SHP77 (cell line): ENCODE measurements at regions not wholly inside any gene's neighbourhood (a gene's known extent, or its start where the extent isn't known, plus 50 kb on each side); places are given as distances from the start of the nearest gene placed in this dataset.
"Not testable (repeated sequence)": the region's sequence is repeated elsewhere in the genome, so short reads cannot be mapped to it uniquely, and the experiment has no call there.

Source experiments
- DNase-seq, 2 experiments: peaks; one replicate each; lab custom pipeline; 2025; lab: John Stamatoyannopoulos, UW

DNA sequence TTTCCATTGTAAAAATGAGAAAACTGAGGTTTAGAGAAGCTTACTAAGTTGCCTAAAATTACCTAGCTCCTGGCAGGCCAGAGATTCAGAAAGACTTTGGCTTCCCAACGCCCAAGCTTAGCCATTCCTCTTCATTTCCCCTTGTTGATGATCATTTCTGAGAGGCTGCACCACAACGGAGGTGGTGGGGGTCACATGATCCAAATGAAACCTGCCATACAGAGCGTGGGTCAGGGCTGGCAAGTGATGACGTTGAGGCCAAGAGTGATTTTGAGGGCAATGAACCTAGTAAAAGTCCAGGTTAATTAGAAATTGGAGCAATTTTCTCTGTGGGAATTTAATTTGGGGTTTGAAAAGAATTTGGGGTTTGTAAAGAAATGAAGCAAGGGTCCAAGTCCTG lies 109.9 kb downstream of the TMEM182 start:
- DNase-seq: no peak

DNA sequence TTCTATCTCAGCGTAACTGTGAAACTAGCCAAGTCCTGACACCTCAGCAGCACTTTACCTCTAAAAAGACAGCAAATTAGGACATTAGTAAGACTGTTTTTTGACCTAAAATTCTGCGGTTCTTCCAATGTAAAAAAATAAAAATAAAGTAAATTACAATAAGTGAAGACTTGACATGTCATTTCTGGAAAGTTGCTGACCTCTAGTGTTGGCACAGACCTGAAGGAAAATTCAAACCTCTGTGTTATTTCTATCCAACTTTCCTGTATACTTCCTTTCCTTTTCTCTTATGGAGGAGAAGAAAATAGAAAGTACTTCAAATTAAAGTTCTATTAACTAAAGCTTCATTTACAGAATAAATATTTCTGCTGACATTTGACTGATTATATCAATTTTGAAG lies 110.6 kb downstream of the TMEM182 start:
- DNase-seq: no peak

- DNase-seq: not testable (repeated sequence)
Observed at GRCh38 chr2:102879513-102879912, 117.7 kb downstream of the TMEM182 start.

- no peak for DNase-seq
Observed at GRCh38 chr2:102880731-102881130, 118.9 kb downstream of the TMEM182 start.

- DNase-seq: no peak
Observed at GRCh38 chr2:102886216-102886893, 124.5 kb downstream of the TMEM182 start.

GRCh38 chr2:102888514-102888913 lies 126.7 kb downstream of the TMEM182 start:
- DNase-seq: no peak

- no peak for DNase-seq
Observed at GRCh38 chr2:102891296-102891695, 129.5 kb downstream of the TMEM182 start.

GRCh38 chr2:102892698-102893310 lies 131.0 kb downstream of the TMEM182 start:
- no peak for DNase-seq

DNA sequence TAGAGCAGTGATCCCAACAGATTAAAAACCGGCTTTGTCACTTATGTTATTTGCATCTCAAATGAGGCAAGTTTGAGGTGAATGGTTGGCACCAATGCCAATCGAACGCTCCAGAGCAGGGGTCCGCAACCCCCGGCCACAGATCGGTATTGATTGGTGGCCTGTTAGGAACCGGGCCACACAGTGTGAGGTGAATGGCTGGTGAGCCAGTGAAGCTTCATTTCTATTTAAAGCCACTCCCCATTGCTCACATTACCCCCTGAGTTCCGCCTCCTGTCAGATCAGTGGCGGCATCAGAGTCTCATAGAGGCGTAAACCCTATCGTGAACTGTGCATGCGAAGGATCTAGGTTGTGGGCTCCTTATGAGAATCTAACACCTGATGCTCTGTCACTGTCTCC lies 132.0 kb downstream of the TMEM182 start:
- no peak for DNase-seq

DNA sequence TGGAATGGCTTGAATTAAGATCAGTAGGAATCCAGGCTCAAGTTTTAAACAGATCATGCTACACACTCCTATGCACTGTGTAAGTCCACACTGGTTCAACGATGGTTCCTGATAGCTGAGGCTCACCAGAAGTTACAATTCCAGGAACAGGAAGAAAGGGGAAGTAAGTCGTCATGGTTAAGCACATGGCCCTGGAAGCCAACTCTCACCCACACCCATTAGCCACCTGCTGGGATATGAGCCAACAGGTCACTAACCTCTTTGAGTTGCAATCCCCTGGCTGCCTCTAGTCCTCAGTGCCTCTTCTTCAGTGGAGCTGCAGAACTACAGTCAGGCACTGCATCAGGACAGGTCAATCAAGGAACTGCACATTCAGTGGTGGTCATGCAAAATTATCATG lies 133.5 kb downstream of the TMEM182 start:
- no peak for DNase-seq

DNA sequence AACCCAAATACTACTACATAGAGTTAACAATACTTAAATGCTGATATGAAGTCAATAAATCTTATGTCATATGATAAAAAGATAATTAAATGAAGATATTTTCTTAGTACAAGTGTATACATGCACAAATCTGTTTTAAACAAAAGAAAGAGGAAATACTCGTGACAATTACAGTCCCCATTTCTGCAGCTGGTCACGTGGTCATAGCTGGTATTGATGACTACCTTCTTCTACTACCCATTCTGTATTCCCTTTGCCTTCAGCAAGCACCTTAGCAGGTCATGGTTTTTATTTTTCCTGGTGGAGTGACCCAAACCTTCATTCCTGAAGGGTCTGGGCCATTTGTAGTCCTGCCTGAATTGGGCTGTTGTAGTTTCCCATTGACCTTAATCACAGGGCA lies 147.4 kb downstream of the TMEM182 start:
- DNase-seq: not testable (repeated sequence)

GRCh38 chr2:102910724-102911123 lies 148.9 kb downstream of the TMEM182 start:
- no peak for DNase-seq

DNA sequence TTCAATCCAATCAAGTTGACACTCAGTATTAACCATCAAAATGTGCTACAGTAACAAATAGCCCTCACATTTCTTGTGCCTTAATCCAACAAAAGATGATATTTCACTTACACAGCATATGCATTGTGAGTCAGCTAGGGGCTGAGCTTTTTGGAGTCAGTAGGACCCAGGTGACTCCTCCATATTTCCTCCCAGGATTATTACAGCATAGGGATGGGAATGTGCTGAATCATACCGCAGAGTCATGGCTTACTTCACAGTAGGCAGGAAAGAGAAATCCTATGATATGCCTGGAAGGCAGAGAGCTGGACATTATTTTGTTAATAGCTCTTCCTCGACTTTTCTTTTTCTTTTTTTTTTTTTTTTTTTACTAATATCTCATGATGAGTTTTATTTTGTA lies 153.3 kb downstream of the TMEM182 start:
- no peak for DNase-seq

DNA sequence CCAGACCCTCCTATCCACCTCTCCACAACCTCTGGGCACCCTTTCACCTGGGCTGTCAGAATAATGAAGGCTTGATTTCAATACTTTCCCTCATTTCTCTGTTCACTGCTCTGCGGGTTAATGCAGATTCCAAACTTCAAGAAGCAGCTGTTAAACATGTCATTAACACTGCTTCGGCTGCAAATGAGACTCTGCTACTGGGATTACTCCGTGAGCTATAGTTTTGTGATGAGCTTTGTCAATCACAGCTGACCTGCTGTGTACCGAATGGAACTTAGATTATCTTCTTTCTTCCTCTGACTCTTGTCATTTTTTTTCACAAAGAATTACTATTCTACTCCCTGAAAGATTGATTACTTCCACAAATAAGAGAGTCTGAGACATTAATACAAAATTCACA lies 160.5 kb downstream of the TMEM182 start:
- no peak for DNase-seq

DNA sequence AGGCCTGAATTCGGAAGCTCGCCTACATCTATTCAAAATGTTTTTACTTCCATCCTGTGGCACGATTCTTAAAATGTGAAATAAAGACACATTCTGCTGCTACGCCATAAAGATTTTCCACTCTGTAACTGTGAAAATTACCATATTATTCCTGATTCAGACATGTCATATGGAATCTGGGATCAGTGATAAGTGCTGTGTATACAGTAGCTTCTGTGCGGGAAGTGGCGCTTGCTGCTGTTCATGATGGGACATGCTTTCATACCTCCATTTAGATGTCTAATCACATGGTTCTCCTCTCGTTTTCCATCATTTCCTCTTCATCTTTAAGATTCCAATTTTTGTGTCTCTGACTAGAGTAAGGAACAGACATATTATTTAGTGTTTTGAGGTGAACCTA lies 163.2 kb downstream of the TMEM182 start:
- no peak for DNase-seq

- no peak for DNase-seq
Observed at GRCh38 chr2:102927854-102928267, 166.0 kb downstream of the TMEM182 start.

- no peak for DNase-seq
Observed at GRCh38 chr2:102929721-102930120, 167.9 kb downstream of the TMEM182 start.

DNA sequence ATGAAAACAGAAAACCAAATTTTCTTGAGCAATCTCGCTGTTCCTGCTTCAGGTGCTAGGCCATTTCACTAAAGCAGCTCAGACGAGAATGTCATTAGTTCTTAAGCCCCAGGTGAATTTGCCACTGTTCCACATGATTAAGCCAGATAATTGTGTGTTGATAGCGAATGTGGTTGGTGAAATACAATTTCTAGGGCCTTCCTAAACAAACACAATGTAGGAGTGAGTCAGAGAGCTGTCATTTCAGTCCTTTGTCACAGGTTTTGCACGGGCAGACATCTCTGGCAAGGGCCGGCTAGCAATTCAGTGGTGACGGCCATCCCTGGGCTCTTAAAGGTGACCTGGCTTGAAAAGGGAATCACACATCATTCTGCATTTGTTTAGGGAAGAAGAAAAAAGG lies 170.7 kb downstream of the TMEM182 start:
- DNase-seq: peak in 1 of 2 experiments; percentile 4

- no peak for DNase-seq
Observed at GRCh38 chr2:102939207-102939606, 177.4 kb downstream of the TMEM182 start.

DNA sequence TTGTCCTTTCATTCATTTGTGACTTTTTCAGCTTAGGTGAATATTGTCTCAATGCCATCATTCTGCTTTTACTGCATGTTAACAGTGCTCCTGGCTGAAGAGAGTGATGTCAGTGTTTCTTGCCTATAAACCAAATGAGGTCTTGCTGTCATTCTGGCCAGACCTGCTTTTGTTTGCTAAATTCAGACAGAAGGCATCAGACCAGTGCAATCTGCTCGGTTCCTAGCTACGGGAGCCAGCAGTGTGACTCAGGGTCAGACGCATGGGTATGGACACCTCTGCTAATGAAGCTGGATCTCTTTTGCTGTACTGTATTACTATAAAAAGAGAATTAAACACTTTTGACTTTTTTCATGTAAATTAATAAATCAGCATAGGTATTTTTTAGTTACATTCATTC lies 178.9 kb downstream of the TMEM182 start:
- no peak for DNase-seq

DNA sequence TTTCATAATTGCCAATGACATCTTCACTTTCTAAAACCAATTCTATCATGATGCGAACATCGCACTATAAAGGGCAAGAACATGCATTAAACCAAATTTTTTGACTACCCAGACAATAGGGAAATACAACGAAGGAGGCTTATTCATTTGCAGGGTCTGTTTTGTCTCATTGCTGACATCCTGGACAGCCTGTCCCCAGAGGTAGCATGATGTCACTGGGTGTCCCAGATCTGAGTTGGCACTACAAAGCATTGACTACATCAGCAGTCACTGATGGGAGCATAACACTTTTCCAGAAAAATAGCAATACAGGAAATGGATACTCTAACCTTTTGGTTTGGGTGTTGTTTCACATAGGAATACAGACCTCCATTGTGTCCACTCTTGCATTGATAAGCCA lies 180.3 kb downstream of the TMEM182 start:
- DNase-seq: no peak

- DNase-seq: no peak
Observed at GRCh38 chr2:102943251-102943650, 181.4 kb downstream of the TMEM182 start.

GRCh38 chr2:102950371-102950946 lies 188.6 kb downstream of the TMEM182 start:
- DNase-seq: no peak

DNA sequence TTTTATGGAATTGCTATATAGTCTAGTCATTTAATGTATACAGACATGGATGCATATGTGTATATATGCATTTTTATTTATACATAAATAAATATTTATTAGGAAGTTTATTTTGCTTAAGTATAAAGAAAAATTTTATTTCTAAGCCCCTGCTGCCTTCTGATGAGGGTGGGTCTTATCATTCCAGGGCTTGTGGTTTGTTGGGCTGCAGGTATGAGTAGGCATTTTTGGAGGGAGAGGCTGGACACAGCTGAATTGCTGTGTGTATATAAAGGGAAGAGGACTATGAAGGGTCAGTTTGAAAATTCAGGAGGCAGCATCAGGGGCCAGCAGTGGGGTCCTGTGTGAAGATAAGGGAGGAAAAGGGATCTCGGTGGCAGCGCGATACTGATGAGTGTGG lies 189.4 kb downstream of the TMEM182 start:
- no peak for DNase-seq
